Osteoblast (primary cell): ENCODE measurements at regions not wholly inside any gene's neighbourhood (a gene's known extent, or its start where the extent isn't known, plus 50 kb on each side); places are given as distances from the start of the nearest gene placed in this dataset.

Experiments used
- DNase-seq: peaks from one replicate; pipeline ENCODE4 v3.0.0; 2011; ENCODE audit warnings: low spot score, mixed read lengths; ENCODE audit not compliant: insufficient read length; ENCODE audit errors: missing footprints
- H2AFZ ChIP-seq: 2 replicates; pipeline ENCODE4 v1.6.0; 2011; ENCODE audit warnings: mild to moderate bottlenecking, low read length
- H3K27ac ChIP-seq: 2 replicates; pipeline ENCODE4 v1.5.1; 2011; ENCODE audit warnings: mild to moderate bottlenecking, low read depth, low read length, moderate library complexity
- H3K27me3 ChIP-seq: 2 replicates; pipeline ENCODE4 v1.6.0; 2012; ENCODE audit warnings: mild to moderate bottlenecking, control low read depth, inconsistent platforms, low read length, moderate library complexity; ENCODE audit not compliant: insufficient read depth
- H3K36me3 ChIP-seq: 2 replicates; pipeline ENCODE4 v1.5.1; 2011; ENCODE audit warnings: mild to moderate bottlenecking, low read length, control low read depth, moderate library complexity; ENCODE audit not compliant: insufficient read depth
- H3K4me1 ChIP-seq: 2 replicates; pipeline ENCODE4 v1.5.1; 2011; ENCODE audit warnings: mild to moderate bottlenecking, low read length, control low read depth, moderate library complexity; ENCODE audit not compliant: insufficient read depth
- H3K4me2 ChIP-seq: 2 replicates; pipeline ENCODE4 v1.6.0; 2011; ENCODE audit warnings: mild to moderate bottlenecking, low read length; ENCODE audit not compliant: insufficient read depth
- H3K4me3 ChIP-seq: fragments of 200-600 bp; sonication (generic); 3 replicates; pipeline ENCODE4 v1.5.1; 2012; ENCODE audit warnings: mild to moderate bottlenecking, low read length, inconsistent platforms; ENCODE audit not compliant: insufficient read depth
- H3K79me2 ChIP-seq: 2 replicates; pipeline ENCODE4 v1.6.0; 2012; ENCODE audit warnings: mild to moderate bottlenecking, low read length, control low read depth, inconsistent platforms; ENCODE audit not compliant: insufficient read depth
- H3K9me3 ChIP-seq: 2 replicates; pipeline ENCODE4 v1.5.1; 2011; ENCODE audit warnings: low read depth, low read length, control low read depth
- H4K20me1 ChIP-seq: 2 replicates; pipeline ENCODE4 v1.6.0; 2012; ENCODE audit warnings: mild to moderate bottlenecking, low read length, control low read depth; ENCODE audit not compliant: insufficient read depth
- CTCF ChIP-seq: IDR thresholded peaks from 2 replicates; pipeline ENCODE4 v1.5.1; 2011; ENCODE audit warnings: mild to moderate bottlenecking, low read depth, low read length, moderate library complexity; ENCODE audit errors: extremely low read depth

GRCh38 chr14:49193332-49194065 is 392.7 kb downstream of the RPS29 start:
- H3K4me2 ChIP-seq: no peak overlapping the region
- no peaks in the 10 kb centered on the region for H3K79me2 ChIP-seq
- no peak overlapping the region for H3K4me3 ChIP-seq
- no peaks in the 10 kb centered on the region for H4K20me1 ChIP-seq
- H3K27me3 ChIP-seq: no peaks in the 10 kb centered on the region
- no peak for DNase-seq
- H3K27ac ChIP-seq: no peak overlapping the region
- no peaks in the 10 kb centered on the region for H3K36me3 ChIP-seq
- H3K4me1 ChIP-seq: no peaks in the 10 kb centered on the region
- no peaks in the 10 kb centered on the region for H3K9me3 ChIP-seq
- H2AFZ ChIP-seq: no peak overlapping the region
- no peak for TF ChIP-seq CTCF

GRCh38 chr14:49191380-49191779 is 394.8 kb downstream of the RPS29 start:
- H2AFZ ChIP-seq: no peak overlapping the region
- no peak overlapping the region for H3K27ac ChIP-seq
- no peaks in the 10 kb centered on the region for H3K4me1 ChIP-seq
- no peak for TF ChIP-seq CTCF
- H3K4me3 ChIP-seq: no peak overlapping the region
- no peak overlapping the region for H3K4me2 ChIP-seq
- H3K79me2 ChIP-seq: no peaks in the 10 kb centered on the region
- no peak for DNase-seq
- H3K9me3 ChIP-seq: peaks cover 3% of the 10 kb centered on the region
- no peaks in the 10 kb centered on the region for H4K20me1 ChIP-seq
- H3K27me3 ChIP-seq: no peaks in the 10 kb centered on the region
- H3K36me3 ChIP-seq: no peaks in the 10 kb centered on the region

- H3K27ac ChIP-seq: no peak overlapping the region
- no peak overlapping the region for H3K4me3 ChIP-seq
- no peaks in the 10 kb centered on the region for H4K20me1 ChIP-seq
- H3K9me3 ChIP-seq: peaks cover 3% of the 10 kb centered on the region
- no peaks in the 10 kb centered on the region for H3K79me2 ChIP-seq
- H2AFZ ChIP-seq: no peak overlapping the region
- no peak for DNase-seq
- no peak for TF ChIP-seq CTCF
- H3K36me3 ChIP-seq: no peaks in the 10 kb centered on the region
- H3K4me2 ChIP-seq: no peak overlapping the region
- no peaks in the 10 kb centered on the region for H3K27me3 ChIP-seq
- no peaks in the 10 kb centered on the region for H3K4me1 ChIP-seq
Measured at GRCh38 chr14:49189375-49189774, 396.8 kb downstream of the RPS29 start.

- Histone ChIP-seq H3K27ac (no peak overlapping the region), H3K9me3 (peaks cover 3% of the 10 kb centered on the region), H3K36me3 (no peaks in the 10 kb centered on the region), H3K4me2 (no peak overlapping the region), H4K20me1 (no peaks in the 10 kb centered on the region), H2AFZ (no peak overlapping the region), H3K4me1 (no peaks in the 10 kb centered on the region), H3K27me3 (no peaks in the 10 kb centered on the region), H3K79me2 (no peaks in the 10 kb centered on the region), H3K4me3 (no peak overlapping the region)
- DNase-seq: no peak
- TF ChIP-seq CTCF: no peak
Measured at GRCh38 chr14:49187799-49188198, 398.4 kb downstream of the RPS29 start.
